Activated CD4-positive, alpha-beta memory T cell treated with anti-CD3 and anti-CD28 coated beads, Interleukin-2, amount 10 ng/mL, durations not matched to agents 7 days and 5 days (primary cell): ENCODE measurements at regions not wholly inside any gene's neighbourhood (a gene's known extent, or its start where the extent isn't known, plus 50 kb on each side); places are given as distances from the start of the nearest gene placed in this dataset.

ENCODE experiments used
- CTCF ChIA-PET: fragments of 350-600 bp; sonication (Branson Sonifier 250); formaldehyde crosslinking; loops from one replicate; lab custom pipeline; 2021; ENCODE audit warnings: antibody characterized with exemption, inconsistent platforms; lab: Charles Lee
- POLR2A ChIA-PET: fragments of 350-600 bp; sonication (Branson Sonifier 250); formaldehyde crosslinking; loops from one replicate; lab custom pipeline; 2021; ENCODE audit warnings: antibody characterized with exemption; lab: Charles Lee
- DNase-seq: peaks from one replicate; pipeline ENCODE4 v3.0.0-alpha.2; 2020
- H3K27ac Mint-ChIP-seq: one replicate; pipeline ENCODE4 v1.8.0; 2021; ENCODE audit warnings: mild to moderate bottlenecking, mixed read lengths
- H3K27me3 Mint-ChIP-seq: one replicate; pipeline ENCODE4 v1.8.0; 2021; ENCODE audit warnings: mixed read lengths
- H3K36me3 Mint-ChIP-seq: one replicate; pipeline ENCODE4 v1.8.0; 2021; ENCODE audit warnings: low read depth, mixed read lengths
- H3K4me1 Mint-ChIP-seq: one replicate; pipeline ENCODE4 v1.8.0; 2021; ENCODE audit warnings: mixed read lengths
- H3K4me3 Mint-ChIP-seq: one replicate; pipeline ENCODE4 v1.8.0; 2021; ENCODE audit warnings: mild to moderate bottlenecking, mixed read lengths
- H3K9me3 Mint-ChIP-seq: one replicate; pipeline ENCODE4 v1.8.0; 2021; ENCODE audit warnings: mixed read lengths

GRCh38 chr16:86307514-86307903 lies 202.8 kb upstream of the FOXF1 start:
- H3K4me3 Mint-ChIP-seq = no peak overlapping the region
- DNase-seq = no peak

DNA sequence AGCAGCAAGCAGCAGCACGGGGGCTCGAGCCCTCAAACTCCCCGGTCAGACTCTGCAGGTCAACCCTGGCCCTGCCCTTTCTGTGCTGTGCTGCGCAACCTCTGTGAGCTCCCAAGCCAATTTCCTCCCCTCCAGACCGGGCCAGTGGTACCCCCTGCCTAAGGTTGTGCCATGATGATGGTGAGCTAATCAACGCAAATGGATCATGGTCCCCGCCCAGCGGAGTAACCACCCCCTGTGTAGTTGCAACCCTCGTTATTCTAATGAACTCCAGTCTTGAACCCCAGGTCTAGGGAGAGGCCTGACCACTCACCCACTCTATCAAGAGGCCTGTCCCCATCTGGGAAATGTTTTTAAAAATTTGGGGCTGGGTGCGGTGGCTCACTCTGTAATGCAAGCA lies 201.8 kb upstream of the FOXF1 start:
- no peak for DNase-seq
- ChIA-PET CTCF (no interaction called here), POLR2A (no interaction called here)
- Mint-ChIP-seq H3K4me1 (no peaks in the 10 kb centered on the region), H3K27me3 (no peaks in the 10 kb centered on the region), H3K36me3 (no peaks in the 10 kb centered on the region), H3K9me3 (no peaks in the 10 kb centered on the region), H3K4me3 (no peak overlapping the region), H3K27ac (no peak overlapping the region)

More at GRCh38 chr16:86307514-86307903, 202.8 kb upstream of the FOXF1 start:
- no peaks in the 10 kb centered on the region for H3K9me3 Mint-ChIP-seq
- CTCF ChIA-PET = no interaction called here
- no peaks in the 10 kb centered on the region for H3K4me1 Mint-ChIP-seq
- no peaks in the 10 kb centered on the region for H3K27me3 Mint-ChIP-seq
- H3K36me3 Mint-ChIP-seq = no peaks in the 10 kb centered on the region
- POLR2A ChIA-PET = no interaction called here
- no peak overlapping the region for H3K27ac Mint-ChIP-seq

DNA sequence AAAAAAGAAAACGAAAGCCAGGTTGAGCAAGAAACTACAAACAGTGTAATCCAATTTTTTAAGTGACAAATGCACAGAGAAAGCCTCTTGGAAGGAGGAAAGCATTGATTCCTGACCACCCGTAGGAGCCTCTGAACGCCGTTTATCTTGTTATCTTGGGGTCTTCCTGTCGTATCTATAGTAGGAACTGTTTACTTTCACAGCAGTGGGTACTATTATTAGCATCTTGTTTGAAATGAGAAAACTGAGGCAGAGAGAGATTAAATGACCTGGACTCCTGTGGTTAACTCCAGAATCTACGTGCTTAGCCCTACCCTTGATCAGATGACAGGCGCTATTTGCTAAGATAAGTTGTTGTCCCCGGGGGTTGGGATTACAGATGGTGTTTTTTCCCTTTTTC lies 196.7 kb upstream of the FOXF1 start:
- no peak for DNase-seq
- no peak overlapping the region for H3K27ac Mint-ChIP-seq
- no peaks in the 10 kb centered on the region for H3K27me3 Mint-ChIP-seq
- no peaks in the 10 kb centered on the region for H3K36me3 Mint-ChIP-seq
- no peaks in the 10 kb centered on the region for H3K9me3 Mint-ChIP-seq
- ChIA-PET CTCF (no interaction called here), POLR2A (no interaction called here)
- H3K4me3 Mint-ChIP-seq = no peak overlapping the region
- H3K4me1 Mint-ChIP-seq = no peaks in the 10 kb centered on the region

DNA sequence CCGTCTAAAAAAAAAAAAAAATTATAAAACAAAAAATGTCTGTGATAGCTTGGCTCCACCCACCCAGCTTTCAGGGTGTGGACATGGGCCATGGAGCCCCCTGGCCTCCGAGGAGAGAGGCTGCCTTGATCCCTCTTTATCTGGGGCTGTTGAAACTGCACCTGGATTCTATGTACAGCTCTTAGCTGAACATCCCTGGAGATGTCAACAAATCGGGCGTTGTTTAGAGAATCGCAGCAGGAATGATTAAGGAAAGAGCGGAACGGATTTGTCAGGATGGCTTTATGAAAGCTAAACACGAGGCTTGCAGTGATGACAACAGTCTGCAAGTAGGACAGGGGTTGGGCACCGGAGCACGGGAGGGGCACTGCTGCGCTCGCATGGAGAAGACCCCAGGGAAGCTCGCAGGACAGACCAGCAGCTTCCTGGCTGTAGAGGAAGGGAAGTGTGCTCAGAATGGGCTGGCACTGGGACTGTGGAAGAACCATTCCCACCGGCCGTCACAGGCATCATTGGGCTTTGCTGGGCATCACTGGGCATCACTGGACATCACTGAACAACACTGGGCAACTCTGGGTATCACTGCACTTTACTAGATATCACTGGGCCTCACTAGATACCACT lies 195.8 kb upstream of the FOXF1 start:
- Mint-ChIP-seq H3K27me3 (no peaks in the 10 kb centered on the region), H3K9me3 (no peaks in the 10 kb centered on the region), H3K4me1 (no peaks in the 10 kb centered on the region), H3K4me3 (no peak overlapping the region), H3K27ac (no peak overlapping the region), H3K36me3 (no peaks in the 10 kb centered on the region)
- no peak for DNase-seq
- ChIA-PET POLR2A (no interaction called here), CTCF (no interaction called here)

GRCh38 chr16:86316967-86317812 lies 193.1 kb upstream of the FOXF1 start:
- no peaks in the 10 kb centered on the region for H3K4me1 Mint-ChIP-seq
- H3K27ac Mint-ChIP-seq = no peak overlapping the region
- CTCF ChIA-PET = no interaction called here
- H3K36me3 Mint-ChIP-seq = no peaks in the 10 kb centered on the region
- no peaks in the 10 kb centered on the region for H3K27me3 Mint-ChIP-seq
- DNase-seq = no peak
- H3K9me3 Mint-ChIP-seq = no peaks in the 10 kb centered on the region
- POLR2A ChIA-PET = no interaction called here
- H3K4me3 Mint-ChIP-seq = no peak overlapping the region

DNA sequence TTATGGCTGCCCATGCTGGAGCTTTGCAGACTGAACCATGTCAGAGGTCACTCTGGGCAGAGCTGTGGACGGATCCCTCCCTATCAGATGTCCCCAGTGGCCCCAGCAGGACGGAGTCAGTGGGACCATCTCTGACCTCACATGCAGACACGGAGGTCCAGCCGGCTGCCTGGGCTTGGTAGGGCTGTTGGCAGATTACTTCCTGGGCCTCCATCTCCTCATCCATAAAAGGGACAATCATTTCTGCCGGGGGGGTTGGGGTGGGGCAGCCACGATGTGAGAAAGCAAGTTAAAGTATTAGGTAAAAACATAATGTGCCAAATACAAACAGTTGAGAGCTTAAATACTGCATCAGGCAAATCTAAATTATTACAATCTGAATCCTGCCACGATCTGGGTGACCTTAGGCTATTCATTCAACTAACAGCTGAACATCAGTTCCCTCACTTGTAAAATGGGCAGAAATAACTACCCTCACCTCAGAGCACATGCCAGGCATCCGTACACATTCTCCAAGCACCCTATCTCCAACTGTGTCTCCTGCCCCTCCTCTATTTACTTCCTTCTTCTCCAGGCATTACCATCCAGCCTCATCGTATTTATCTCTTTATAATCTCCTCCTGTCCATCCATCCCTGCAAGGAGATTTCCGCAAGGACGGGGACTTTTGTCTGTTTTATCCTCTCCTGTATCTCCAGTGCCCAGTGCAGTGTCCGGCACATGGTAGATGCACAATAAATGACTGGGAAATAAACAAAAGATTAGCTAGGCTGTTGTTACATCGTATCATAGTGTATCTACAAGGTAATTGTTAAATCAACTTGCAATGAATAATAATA lies 192.3 kb upstream of the FOXF1 start:
- Mint-ChIP-seq H3K4me1 (no peaks in the 10 kb centered on the region), H3K36me3 (no peaks in the 10 kb centered on the region), H3K9me3 (no peaks in the 10 kb centered on the region), H3K4me3 (no peak overlapping the region), H3K27ac (no peak overlapping the region), H3K27me3 (no peaks in the 10 kb centered on the region)
- ChIA-PET CTCF (no interaction called here), POLR2A (no interaction called here)
- DNase-seq = no peak

DNA sequence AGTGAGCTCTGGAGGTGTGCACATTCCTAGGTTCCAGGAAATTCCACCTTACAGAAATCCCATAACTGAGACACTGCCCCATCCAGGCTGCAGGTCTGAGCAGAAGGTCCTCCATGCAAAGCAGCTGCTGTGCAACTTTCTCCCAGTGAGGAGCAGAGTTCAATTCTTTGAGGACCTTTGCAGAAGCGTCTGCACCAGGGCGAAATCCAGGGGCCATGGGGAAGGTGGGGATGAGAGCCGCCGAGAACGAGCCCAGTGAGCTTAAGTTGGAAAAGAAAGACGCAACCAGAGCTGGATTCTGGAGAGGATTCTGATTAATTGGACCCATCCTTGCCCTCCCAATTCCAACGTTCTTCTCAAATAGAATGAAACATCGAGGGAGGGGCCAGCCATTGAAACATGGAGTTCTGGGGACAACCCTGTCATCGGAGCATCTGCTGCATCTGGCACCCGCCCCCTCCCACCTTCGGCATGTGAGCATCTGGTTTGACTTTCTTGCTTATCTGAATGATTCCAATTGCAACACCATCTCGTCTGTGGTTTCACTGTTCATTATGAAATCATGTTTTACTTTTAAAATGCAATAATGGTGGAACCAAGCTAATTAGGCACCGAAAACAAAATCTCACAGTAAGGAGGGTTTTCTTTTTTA lies 190.6 kb upstream of the FOXF1 start:
- H3K4me1 Mint-ChIP-seq = no peaks in the 10 kb centered on the region
- H3K27me3 Mint-ChIP-seq = no peaks in the 10 kb centered on the region
- no peak for DNase-seq
- no peak overlapping the region for H3K27ac Mint-ChIP-seq
- no peaks in the 10 kb centered on the region for H3K9me3 Mint-ChIP-seq
- no peaks in the 10 kb centered on the region for H3K36me3 Mint-ChIP-seq
- H3K4me3 Mint-ChIP-seq = no peak overlapping the region
- ChIA-PET POLR2A (no interaction called here), CTCF (no interaction called here)

GRCh38 chr16:86320237-86320595 lies 190.1 kb upstream of the FOXF1 start:
- no peaks in the 10 kb centered on the region for H3K36me3 Mint-ChIP-seq
- ChIA-PET POLR2A (no interaction called here), CTCF (no interaction called here)
- no peak overlapping the region for H3K4me3 Mint-ChIP-seq
- H3K9me3 Mint-ChIP-seq = no peaks in the 10 kb centered on the region
- no peaks in the 10 kb centered on the region for H3K4me1 Mint-ChIP-seq
- H3K27ac Mint-ChIP-seq = no peak overlapping the region
- no peak for DNase-seq
- no peaks in the 10 kb centered on the region for H3K27me3 Mint-ChIP-seq

GRCh38 chr16:86321491-86321890 lies 188.8 kb upstream of the FOXF1 start:
- H3K4me1 Mint-ChIP-seq = no peaks in the 10 kb centered on the region
- H3K27me3 Mint-ChIP-seq = no peaks in the 10 kb centered on the region
- ChIA-PET POLR2A (no interaction called here), CTCF (interaction anchor here (1.5 kb wide), 1 partner anchor 19 kb away, joined by 4 read pairs; no protein-coding TSS in a partner anchor)
- no peaks in the 10 kb centered on the region for H3K9me3 Mint-ChIP-seq
- DNase-seq = no peak
- no peak overlapping the region for H3K4me3 Mint-ChIP-seq
- no peak overlapping the region for H3K27ac Mint-ChIP-seq
- H3K36me3 Mint-ChIP-seq = no peaks in the 10 kb centered on the region

DNA sequence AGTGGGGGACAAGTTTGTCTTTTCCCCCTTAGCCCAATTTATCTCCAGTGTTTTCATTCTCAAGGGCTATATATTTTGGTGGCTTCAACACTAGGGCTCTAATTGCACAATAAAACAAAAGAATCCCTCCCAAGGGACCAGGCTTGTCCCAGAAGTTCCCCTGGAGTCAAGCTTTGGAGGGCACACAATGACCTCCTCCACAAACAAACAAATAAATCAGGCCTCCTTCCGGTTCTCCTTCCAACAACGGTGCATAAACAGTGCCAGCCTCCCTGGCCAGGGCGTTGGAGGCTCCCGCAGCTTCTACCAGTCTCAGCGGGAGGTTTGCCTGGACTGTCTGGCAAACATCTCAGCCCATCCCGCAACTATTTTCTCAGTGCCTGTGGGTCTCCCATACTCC lies 188.0 kb upstream of the FOXF1 start:
- no peaks in the 10 kb centered on the region for H3K9me3 Mint-ChIP-seq
- H3K4me1 Mint-ChIP-seq = no peaks in the 10 kb centered on the region
- no peaks in the 10 kb centered on the region for H3K27me3 Mint-ChIP-seq
- ChIA-PET CTCF (interaction anchor here (1.5 kb wide), 1 partner anchor 18 kb away, joined by 4 read pairs; no protein-coding TSS in a partner anchor), POLR2A (no interaction called here)
- no peak overlapping the region for H3K4me3 Mint-ChIP-seq
- no peaks in the 10 kb centered on the region for H3K36me3 Mint-ChIP-seq
- H3K27ac Mint-ChIP-seq = no peak overlapping the region
- DNase-seq = no peak

GRCh38 chr16:86322806-86323205 lies 187.5 kb upstream of the FOXF1 start:
- no peak overlapping the region for H3K27ac Mint-ChIP-seq
- no peaks in the 10 kb centered on the region for H3K27me3 Mint-ChIP-seq
- H3K9me3 Mint-ChIP-seq = no peaks in the 10 kb centered on the region
- ChIA-PET CTCF (no interaction called here), POLR2A (no interaction called here)
- no peak for DNase-seq
- no peaks in the 10 kb centered on the region for H3K4me1 Mint-ChIP-seq
- no peak overlapping the region for H3K4me3 Mint-ChIP-seq
- H3K36me3 Mint-ChIP-seq = no peaks in the 10 kb centered on the region

DNA sequence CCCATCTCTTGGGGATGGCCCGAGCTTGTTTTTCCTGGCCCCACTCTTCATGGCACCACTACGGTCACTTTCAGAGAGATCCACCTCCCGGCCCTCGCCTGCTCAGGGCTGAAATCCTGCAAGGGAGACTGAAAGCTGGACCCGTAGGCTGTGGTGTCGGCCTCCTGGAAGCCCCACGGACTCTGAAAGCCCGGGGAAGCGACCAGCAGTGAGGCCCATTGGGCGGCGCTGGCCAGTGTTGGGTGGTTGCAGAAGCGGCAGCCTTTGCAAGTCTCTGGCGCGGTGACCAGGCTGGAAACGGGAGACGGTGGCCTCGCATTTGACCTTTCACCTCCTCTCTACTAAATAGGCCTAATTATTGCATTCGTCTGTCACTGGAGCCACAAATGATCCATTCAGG lies 186.0 kb upstream of the FOXF1 start:
- H3K4me1 Mint-ChIP-seq = no peaks in the 10 kb centered on the region
- no peaks in the 10 kb centered on the region for H3K9me3 Mint-ChIP-seq
- ChIA-PET POLR2A (no interaction called here), CTCF (no interaction called here)
- no peak overlapping the region for H3K4me3 Mint-ChIP-seq
- H3K27me3 Mint-ChIP-seq = peaks cover 4% of the 10 kb centered on the region
- H3K27ac Mint-ChIP-seq = no peak overlapping the region
- DNase-seq = no peak
- H3K36me3 Mint-ChIP-seq = no peaks in the 10 kb centered on the region

DNA sequence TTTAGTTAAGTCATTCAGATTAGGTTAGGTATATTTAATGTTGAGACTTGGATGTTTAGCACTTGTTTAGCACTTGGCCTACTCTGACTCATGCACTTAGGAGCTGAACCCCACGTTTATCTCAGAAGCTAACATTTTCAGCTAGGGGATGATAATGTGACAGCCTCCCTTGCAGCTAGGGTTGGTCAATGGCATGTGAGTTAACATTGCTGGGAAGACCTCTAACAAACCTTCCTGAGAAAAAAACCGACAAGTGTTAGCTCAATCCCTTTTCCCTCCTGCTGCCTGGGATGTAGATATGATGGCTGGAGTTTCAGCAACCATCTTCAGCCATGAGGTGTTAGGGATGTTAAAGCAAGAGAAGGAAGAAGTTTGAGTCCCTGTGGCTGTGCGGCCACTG lies 185.0 kb upstream of the FOXF1 start:
- ChIA-PET CTCF (no interaction called here), POLR2A (no interaction called here)
- no peaks in the 10 kb centered on the region for H3K4me1 Mint-ChIP-seq
- H3K4me3 Mint-ChIP-seq = no peak overlapping the region
- H3K27ac Mint-ChIP-seq = no peak overlapping the region
- no peaks in the 10 kb centered on the region for H3K36me3 Mint-ChIP-seq
- H3K9me3 Mint-ChIP-seq = no peaks in the 10 kb centered on the region
- H3K27me3 Mint-ChIP-seq = peaks cover 4% of the 10 kb centered on the region
- no peak for DNase-seq
